Fibroblast of lung (primary cell): ENCODE measurements at regions not wholly inside any gene's neighbourhood (a gene's known extent, or its start where the extent isn't known, plus 50 kb on each side); places are given as distances from the start of the nearest gene placed in this dataset.

Source experiments
- DNase-seq, 2 donors: peaks; one replicate each; pipeline versions ENCODE4 v3.0.0 to v3.0.0-alpha.2; 2010; ENCODE audit warnings: low read depth in 2 of 2
- H2AFZ ChIP-seq: 2 replicates; pipeline ENCODE4 v1.5.1; 2012; ENCODE audit warnings: low read length, control low read depth, inconsistent platforms
- H3K27ac ChIP-seq: 2 replicates; pipeline ENCODE4 v1.5.1; 2011; ENCODE audit warnings: low read length, control low read depth; ENCODE audit not compliant: insufficient read depth
- H3K27me3 ChIP-seq: 2 replicates; pipeline ENCODE4 v1.5.1; 2011; ENCODE audit warnings: mild to moderate bottlenecking, low read length; ENCODE audit not compliant: control insufficient read depth, insufficient read depth
- H3K36me3 ChIP-seq: 2 replicates; pipeline ENCODE4 v1.5.1; 2011; ENCODE audit warnings: low read length; ENCODE audit not compliant: control insufficient read depth, insufficient read depth
- H3K4me1 ChIP-seq: 2 replicates; pipeline ENCODE4 v1.5.1; 2011; ENCODE audit warnings: low read length; ENCODE audit not compliant: control insufficient read depth, insufficient read depth; ENCODE audit errors: extremely low read depth
- H3K4me2 ChIP-seq: 2 replicates; pipeline ENCODE4 v1.5.1; 2011; ENCODE audit warnings: low read length, control low read depth; ENCODE audit not compliant: insufficient read depth; ENCODE audit errors: extremely low read depth
- H3K4me3 ChIP-seq, 4 experiments: fragments of 200-600 bp in 1 of 4; sonication (generic) in 1 of 4; replicated peaks in 1 of 4; 2 replicates each; pipeline ENCODE4 v1.5.1; 2011 to 2016; ENCODE audit warnings: low read length in 4 of 4, low read depth in 3 of 4, mild to moderate bottlenecking in 3 of 4, control low read depth in 2 of 4, inconsistent platforms in 1 of 4, mixed read lengths in 1 of 4; ENCODE audit not compliant: insufficient read depth in 1 of 4; ENCODE audit errors: control extremely low read depth in 1 of 4
- H3K79me2 ChIP-seq: 2 replicates; pipeline ENCODE4 v1.5.1; 2012; ENCODE audit warnings: mild to moderate bottlenecking, low read length, inconsistent platforms; ENCODE audit not compliant: control insufficient read depth, insufficient read depth
- H3K9ac ChIP-seq: 2 replicates; pipeline ENCODE4 v1.5.1; 2011; ENCODE audit warnings: mild to moderate bottlenecking, low read length, control low read depth; ENCODE audit not compliant: insufficient read depth
- H3K9me3 ChIP-seq: 2 replicates; pipeline ENCODE4 v1.5.1; 2012; ENCODE audit warnings: low read depth, low read length; ENCODE audit not compliant: control insufficient read depth, insufficient read depth
- H4K20me1 ChIP-seq: 2 replicates; pipeline ENCODE4 v1.5.1; 2011; ENCODE audit warnings: low read length; ENCODE audit not compliant: control insufficient read depth, insufficient read depth; ENCODE audit errors: extremely low read depth
- EZH2 ChIP-seq: IDR thresholded peaks from 2 replicates; pipeline ENCODE4 v1.5.1; 2012; ENCODE audit warnings: low read length, control low read depth, mild to moderate bottlenecking; ENCODE audit errors: missing control alignments
- TF ChIP-seq, protein P1 (sequence below), 2 donors: IDR thresholded peaks in 1 of 2; conservative IDR thresholded peaks in 1 of 2; 1 replicate in 1 of 2; 2 replicates in 1 of 2; pipeline ENCODE4 v1.5.1; 2011 to 2012; ENCODE audit warnings: low read length in 2 of 2, control low read depth in 1 of 2, inconsistent platforms in 1 of 2, low read depth in 1 of 2, mild to moderate bottlenecking in 1 of 2

GRCh38 chr3:146895026-146895749 lies 290.0 kb upstream of the PLSCR5 start:
- Histone ChIP-seq H4K20me1 (no peaks in the 10 kb centered on the region), H3K4me3 (no peak overlapping the region), H3K4me2 (no peak overlapping the region), H3K4me1 (no peaks in the 10 kb centered on the region), H3K36me3 (no peaks in the 10 kb centered on the region), H3K27me3 (no peaks in the 10 kb centered on the region), H3K9me3 (no peaks in the 10 kb centered on the region), H3K79me2 (no peaks in the 10 kb centered on the region), H3K27ac (no peak overlapping the region), H2AFZ (no peak overlapping the region), H3K9ac (no peak overlapping the region)
- TF ChIP-seq EZH2, result no peak
- TF ChIP-seq, protein P1, sequence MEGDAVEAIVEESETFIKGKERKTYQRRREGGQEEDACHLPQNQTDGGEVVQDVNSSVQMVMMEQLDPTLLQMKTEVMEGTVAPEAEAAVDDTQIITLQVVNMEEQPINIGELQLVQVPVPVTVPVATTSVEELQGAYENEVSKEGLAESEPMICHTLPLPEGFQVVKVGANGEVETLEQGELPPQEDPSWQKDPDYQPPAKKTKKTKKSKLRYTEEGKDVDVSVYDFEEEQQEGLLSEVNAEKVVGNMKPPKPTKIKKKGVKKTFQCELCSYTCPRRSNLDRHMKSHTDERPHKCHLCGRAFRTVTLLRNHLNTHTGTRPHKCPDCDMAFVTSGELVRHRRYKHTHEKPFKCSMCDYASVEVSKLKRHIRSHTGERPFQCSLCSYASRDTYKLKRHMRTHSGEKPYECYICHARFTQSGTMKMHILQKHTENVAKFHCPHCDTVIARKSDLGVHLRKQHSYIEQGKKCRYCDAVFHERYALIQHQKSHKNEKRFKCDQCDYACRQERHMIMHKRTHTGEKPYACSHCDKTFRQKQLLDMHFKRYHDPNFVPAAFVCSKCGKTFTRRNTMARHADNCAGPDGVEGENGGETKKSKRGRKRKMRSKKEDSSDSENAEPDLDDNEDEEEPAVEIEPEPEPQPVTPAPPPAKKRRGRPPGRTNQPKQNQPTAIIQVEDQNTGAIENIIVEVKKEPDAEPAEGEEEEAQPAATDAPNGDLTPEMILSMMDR (conservative IDR thresholded peaks at IDR 0.05 in 1 of 2, IDR thresholded peaks at IDR 0.05 in 1 of 2; ENCODE audit: low read depth in 1 of 2, low read length in 2 of 2), result no peak
- peak; percentile 27 to 69 for DNase-seq

DNA sequence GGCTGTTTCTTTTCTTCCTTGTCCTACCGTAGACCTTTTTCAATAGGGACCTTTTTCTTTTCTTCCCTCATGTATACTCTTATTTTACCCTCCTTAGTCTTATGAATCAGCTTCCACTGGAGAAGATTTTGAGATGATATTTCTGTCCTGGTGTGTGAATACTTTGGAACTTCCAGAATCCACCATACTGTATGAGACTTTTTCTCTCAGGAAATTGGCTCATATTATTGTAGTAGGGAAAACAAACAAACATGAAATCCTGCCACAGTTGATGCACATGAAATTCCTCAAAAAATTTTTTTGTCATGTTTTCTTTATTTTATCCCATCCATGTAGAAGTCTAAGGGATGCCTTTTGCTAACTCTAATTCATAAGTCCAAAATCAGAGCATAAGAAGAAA lies 289.3 kb upstream of the PLSCR5 start:
- Histone ChIP-seq H3K36me3 (no peaks in the 10 kb centered on the region), H4K20me1 (no peaks in the 10 kb centered on the region), H2AFZ (no peak overlapping the region), H3K4me3 (no peak overlapping the region), H3K4me2 (no peak overlapping the region), H3K4me1 (no peaks in the 10 kb centered on the region), H3K9ac (no peak overlapping the region), H3K9me3 (no peaks in the 10 kb centered on the region), H3K27me3 (no peaks in the 10 kb centered on the region), H3K27ac (no peak overlapping the region), H3K79me2 (no peaks in the 10 kb centered on the region)
- DNase-seq, result no peak
- TF ChIP-seq, protein P1 (conservative IDR thresholded peaks at IDR 0.05 in 1 of 2, IDR thresholded peaks at IDR 0.05 in 1 of 2; ENCODE audit: low read depth in 1 of 2, low read length in 2 of 2), result no peak
- no peak for TF ChIP-seq EZH2

- H3K9me3 ChIP-seq, result no peaks in the 10 kb centered on the region
- H3K4me1 ChIP-seq, result no peaks in the 10 kb centered on the region
- H2AFZ ChIP-seq, result no peak overlapping the region
- H3K4me3 ChIP-seq, result no peak overlapping the region
- H3K27ac ChIP-seq, result no peak overlapping the region
- DNase-seq, result no peak
- H3K9ac ChIP-seq, result no peak overlapping the region
- H3K36me3 ChIP-seq, result no peaks in the 10 kb centered on the region
- no peak overlapping the region for H3K4me2 ChIP-seq
- TF ChIP-seq EZH2, result no peak
- TF ChIP-seq, protein P1 (conservative IDR thresholded peaks at IDR 0.05 in 1 of 2, IDR thresholded peaks at IDR 0.05 in 1 of 2; ENCODE audit: low read depth in 1 of 2, low read length in 2 of 2), result no peak
- no peaks in the 10 kb centered on the region for H3K79me2 ChIP-seq
- no peaks in the 10 kb centered on the region for H3K27me3 ChIP-seq
- H4K20me1 ChIP-seq, result no peaks in the 10 kb centered on the region
Measured at GRCh38 chr3:146892041-146892440, 286.9 kb upstream of the PLSCR5 start.
